GM18907 (cell line): ENCODE measurements at regions not wholly inside any gene's neighbourhood (a gene's known extent, or its start where the extent isn't known, plus 50 kb on each side); places are given as distances from the start of the nearest gene placed in this dataset.
"Not testable (repeated sequence)": the region's sequence is repeated elsewhere in the genome, so short reads cannot be mapped to it uniquely, and the experiment has no call there.

Experiments used
- ATAC-seq: cut with Tn5 transposase; IDR thresholded peaks from one replicate; pipeline ENCODE4 v1.9.1; 2021; ENCODE audit warnings: mild to moderate bottlenecking, moderate library complexity; ENCODE audit not compliant: unreplicated experiment

DNA sequence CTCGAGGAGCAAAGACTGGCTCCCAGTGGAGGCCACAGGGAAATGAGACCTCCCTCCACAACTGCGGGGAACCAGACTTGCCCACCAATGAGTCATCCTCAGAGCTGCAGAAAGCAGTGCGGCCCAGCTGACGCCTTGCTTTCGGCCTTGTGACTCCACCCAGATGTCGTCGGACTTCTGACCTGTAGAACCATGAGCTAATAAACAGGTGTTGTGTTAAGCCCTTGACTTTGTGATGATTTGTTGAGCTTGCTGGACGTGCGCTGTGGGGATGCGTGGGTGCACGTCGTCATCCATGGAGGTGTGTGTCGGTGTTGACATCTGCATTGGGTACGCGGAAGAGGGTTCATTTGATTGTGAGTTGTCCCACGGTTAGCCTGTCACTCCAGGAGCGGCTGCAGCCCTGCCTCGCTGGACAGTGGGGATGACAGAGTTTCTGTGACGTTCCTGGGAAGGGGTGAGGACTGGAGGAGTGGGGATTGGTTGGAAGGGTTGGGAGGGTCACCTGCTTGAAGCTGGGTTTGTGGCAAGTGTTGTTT, 154.1 kb downstream of the SH3BP4 start:
- ATAC-seq: no peak

DNA sequence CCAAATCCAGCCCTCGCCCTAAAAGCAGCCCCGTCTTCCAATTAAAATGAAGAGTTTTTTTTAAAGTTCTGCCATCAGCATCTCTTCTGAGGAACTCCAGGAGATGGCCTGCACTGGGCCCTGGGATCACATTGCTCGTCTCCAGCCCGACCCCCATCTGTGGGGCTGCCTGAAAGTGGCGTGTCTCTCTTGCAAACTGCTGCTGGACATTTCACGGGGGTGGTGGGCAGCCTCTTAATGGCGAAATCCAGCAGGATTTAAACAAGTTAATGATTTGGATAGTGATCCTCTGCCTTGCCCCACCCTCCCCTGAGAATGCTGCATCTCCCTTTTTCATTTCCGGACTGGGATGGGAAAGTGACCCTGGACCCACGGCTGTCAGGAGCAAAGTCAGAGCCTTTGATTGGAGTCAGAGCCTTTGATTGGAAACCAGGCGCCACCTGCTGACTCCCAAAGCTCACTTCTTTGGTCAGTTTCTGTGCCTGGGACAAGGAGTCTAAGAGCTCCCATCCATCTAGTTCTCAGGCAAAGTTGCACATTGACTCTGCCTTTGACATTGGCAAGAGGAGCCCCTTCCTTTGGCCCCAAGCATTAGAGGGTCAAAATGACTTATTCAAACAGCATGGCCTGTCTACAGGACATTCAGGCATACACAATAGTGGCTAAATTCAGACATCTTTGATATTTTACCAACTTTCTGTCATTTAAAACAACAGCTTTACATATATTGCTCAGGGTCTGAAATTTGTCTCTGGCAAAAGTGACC, 155.2 kb downstream of the SH3BP4 start:
- ATAC-seq: no peak

DNA sequence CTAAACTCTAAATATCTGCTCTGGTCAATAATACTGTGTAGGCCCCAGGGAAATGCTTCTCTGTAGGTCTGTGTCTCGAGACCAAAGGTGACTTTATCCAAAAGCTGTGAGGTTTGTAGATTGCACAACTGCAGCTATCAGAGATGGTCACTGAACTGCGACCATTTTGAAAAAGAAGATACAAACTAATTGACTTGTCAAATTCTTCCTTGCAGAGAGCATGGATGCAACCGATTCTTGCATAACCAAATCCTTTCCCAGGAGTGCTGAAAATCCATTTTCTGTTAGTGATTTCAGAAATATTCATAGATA, 155.8 kb downstream of the SH3BP4 start:
- no peak for ATAC-seq

DNA sequence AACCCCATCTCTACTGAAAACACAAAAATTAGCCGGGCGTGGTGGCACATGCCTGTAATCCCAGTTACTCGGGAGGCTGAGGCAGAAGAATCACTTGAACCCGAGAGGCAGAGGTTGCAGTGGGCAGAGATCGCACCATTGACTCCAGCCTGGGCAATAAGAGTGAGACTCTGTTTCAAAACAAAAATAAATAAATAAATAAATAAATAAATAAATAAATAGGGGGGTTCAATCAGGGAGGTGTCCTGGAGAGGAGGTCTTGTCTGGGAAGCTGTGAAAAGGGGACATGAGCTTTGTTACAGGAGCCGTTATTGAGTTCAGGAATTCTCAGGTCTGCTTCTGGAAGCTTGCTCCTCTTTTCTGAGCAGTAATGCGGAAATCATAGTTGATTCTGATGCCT, 157.7 kb downstream of the SH3BP4 start:
- ATAC-seq: not testable (repeated sequence)

DNA sequence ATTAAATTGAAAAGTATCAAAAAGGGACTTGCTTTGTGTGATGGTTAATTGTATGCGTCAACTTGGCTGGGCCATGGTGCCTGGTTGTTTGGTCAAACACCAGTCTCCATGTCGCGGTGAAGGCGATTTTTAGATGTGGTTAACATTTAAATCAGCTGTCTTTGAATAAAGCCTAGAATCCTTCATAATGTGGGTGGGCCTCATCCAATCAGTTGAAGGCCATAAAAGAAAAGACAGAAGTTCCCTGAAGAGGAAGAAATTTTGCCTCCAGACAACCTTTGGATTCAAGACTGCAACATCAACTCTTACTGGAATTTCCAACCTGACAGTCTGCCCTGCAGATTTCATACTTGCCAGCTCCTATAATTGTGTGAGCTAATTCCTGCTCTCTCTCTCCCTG, 160.5 kb downstream of the SH3BP4 start:
- no peak for ATAC-seq

DNA sequence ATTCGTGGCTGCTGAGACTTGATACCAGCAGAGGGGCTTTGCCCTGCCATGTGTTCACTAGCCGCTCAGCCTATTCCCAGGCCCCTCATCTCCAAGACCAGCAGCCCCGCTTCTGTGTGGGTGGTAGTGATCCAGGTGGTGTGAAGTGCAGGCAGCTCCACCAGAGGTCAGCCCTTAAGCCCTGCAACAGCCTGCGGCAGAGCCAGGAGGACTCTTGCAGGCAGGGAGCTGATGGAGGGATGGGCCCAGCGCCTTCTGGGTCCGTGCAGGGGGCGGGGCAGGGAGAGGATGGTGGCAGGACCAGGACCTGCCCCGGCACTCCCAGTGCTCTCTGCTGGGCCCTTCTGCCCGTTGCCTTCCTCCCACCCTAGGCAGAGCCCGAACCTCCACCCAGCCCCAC, 162.0 kb downstream of the SH3BP4 start:
- no peak for ATAC-seq

DNA sequence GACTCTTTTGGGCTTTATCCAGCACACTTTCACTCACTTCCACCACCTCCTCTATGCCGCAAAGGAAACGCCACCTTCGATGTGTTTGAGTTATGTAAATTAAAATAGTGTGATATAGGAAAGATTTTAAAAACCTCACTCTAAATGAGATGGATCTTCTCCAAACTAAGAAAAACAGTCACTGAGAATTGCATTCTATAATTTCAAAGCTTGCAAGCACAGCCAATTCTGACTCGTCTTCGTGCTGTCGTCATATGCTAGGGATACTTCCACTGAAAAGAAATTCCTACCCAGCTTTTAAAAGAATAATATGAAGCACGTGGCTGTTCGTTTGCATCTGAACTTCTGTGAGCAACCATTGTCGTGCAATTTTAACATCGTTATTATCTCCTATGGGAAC, 162.5 kb downstream of the SH3BP4 start:
- no peak for ATAC-seq

DNA sequence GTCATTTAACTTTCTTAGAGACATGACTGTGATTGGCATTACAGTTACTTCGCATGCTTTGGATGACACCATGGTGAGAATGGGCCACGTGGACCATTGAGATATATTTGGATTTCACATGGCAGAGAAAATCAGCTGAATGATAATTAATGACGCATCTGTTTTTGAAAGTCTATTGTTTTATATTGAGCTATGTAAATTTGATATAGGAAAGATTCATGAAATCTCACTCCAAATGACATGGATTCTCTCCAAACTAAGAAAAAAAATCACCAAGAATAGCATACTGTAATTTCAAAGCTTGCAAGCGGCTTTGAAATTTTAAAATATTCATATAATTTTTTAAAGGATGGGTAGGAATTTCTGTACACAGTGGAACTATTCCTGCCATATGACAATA, 163.7 kb downstream of the SH3BP4 start:
- no peak for ATAC-seq

DNA sequence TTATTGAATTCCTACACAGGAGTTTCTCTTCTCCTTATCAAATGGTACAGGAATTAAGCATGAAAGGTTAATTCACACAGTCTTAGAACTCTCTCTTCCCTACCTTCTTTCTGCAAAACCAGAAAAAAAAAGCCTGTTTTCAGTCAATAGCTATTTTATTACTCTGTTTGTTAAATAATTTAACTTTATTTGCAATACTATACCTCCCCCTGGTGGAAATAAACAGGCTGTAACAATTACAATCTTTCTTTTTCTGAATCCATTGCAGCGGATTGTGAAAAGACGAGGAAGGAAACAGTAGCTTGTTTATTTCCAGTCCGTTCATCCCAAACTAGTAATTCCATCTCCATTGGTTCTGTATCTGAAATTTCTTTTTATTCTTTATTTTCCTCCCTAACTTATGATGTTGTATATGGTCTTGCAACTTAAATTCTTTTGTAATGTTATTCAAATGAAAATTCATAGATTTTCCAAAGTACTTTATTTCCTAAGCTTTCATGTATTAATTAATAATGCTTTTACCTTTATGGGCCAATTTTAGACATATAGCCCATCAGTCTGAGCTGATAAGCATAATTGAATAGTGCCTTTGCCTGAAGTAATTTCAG, 165.2 kb downstream of the SH3BP4 start:
- ATAC-seq: no peak

DNA sequence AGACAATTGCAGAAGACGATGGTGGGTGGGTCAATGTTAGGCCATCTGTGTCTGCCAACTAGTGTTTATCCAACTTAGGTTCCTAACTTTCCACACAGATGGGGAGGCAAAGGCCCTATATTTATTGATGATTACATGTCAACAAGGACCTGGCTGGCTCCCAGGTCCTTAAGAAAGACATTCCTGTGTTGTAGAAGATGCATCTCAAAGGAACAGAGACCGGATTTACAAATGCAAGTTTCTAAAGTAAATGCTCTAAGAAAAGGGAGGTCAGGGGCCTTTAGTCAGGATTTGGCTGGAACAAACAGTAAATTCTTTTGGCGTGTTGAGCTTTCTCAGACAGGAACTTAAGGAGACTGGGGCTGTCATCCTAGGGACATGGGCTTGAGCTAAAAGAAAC, 175.0 kb downstream of the SH3BP4 start:
- no peak for ATAC-seq

DNA sequence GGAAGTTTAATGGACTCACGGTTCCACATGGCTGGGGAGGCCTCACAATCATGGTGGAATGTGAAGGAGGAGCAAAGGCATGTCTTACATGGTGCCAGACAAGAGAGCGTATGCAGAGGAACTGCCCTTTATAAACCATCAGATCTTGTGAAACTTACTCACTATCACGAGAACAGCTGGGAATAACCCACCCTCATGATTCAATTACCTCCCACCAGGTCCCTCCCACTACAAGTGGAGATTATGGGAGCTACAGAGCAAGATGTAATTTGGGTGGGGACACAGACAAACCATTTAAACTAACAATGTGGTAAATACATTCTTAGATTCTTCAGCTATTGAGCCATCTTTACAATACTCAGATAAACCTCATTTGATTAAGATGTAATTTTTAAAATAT, 176.1 kb downstream of the SH3BP4 start:
- ATAC-seq: no peak

DNA sequence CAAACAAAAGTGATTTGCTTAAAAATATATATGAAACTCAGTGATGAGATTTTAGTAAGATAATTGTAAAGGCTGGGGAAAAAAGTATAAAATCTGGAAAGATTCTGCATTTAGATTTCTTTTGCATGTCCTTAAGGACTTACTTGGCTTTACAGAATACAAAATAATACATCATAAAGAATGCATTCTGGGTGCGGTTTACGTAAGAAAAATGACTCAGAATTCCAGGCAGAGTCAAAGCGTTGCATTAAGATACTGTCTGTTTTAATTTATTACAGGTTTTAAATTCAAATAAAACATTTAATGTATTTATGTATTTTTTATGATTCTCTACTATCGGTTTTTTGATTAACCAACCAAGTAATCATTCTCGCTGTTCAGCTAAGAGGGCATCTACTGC, 178.0 kb downstream of the SH3BP4 start:
- no peak for ATAC-seq

DNA sequence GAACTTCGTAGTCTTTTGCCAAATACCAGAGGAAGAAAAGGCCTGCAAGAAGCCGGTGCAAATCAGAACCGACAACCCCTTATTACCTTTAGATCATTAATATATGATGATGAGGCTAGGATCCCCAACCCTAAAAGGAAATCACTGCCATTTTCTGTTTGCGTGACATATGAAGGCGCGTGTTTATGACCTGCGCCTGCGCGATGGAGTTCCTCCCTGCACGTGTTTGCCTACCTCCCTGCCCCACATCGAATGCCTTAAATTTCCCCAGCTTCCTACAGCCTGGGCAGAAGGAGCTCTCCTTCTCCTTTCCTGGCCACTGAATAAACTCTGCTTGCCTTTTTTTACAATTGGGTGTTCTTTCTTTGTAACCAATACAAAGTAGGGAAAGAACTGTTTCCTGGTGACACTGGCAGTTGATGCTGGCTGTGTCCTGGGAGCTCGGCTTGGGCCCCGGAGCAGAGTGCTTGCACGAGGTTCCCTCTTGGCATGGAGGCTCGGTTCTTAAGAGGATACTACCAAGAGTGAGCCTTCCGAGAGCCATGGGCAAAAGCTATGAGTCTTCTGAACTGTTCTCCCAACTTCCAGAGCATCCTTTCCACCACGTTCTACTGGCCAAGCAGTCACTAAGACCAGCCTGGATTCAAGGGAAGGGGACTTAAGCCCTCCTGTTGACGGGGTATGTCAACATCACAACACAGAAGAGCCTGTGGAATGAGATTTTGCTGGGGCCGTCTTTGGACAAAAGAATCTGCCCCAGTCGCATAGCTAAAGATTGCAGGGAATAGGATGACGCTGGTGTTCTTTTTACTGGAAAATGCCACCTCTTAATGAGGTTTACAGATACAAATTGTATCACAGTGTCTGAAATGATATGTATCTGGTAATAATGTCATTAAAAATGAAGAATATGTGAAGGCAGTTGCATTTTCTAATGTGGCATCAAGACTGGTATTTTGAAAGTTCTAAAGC, 179.8 kb downstream of the SH3BP4 start:
- ATAC-seq: no peak

DNA sequence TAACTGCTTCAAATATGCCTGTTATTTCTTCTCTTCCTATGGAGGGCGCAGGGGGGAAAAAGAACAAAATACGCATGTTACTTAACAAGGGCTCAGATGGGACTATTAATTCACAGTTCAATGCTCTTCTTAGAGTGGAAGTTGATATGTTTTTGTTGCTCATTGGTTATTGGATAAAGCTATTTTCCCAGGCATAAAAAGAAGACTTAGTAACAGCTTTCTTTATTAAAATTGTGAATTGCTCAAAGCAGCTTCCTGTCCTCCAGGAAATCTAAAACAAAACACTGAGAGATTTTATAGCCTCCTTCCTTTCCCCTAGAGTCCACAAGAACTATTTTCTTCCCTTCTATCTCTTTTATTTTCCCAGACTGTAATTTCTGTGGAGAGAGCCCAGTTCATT, 180.8 kb downstream of the SH3BP4 start:
- ATAC-seq: no peak

DNA sequence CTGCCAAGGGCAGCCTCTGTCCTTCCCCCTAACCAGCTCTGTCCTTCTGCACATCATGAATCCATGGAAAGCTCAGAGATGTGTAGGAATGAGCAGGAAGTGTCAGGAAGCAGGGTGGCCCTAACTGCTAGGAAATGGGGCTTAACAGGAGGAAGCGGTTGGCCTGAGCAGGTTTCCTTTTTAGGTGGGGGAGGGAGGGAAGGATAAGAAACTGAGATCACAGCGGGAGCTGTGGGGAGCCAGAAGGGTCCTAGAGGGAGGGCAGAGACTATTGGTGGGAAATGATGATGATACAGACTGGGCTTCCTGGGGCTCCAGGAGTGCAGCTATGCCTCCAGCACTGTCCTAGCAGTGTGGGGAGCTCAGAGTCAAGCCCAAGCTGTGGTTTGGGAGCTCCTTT, 182.0 kb downstream of the SH3BP4 start:
- no peak for ATAC-seq

DNA sequence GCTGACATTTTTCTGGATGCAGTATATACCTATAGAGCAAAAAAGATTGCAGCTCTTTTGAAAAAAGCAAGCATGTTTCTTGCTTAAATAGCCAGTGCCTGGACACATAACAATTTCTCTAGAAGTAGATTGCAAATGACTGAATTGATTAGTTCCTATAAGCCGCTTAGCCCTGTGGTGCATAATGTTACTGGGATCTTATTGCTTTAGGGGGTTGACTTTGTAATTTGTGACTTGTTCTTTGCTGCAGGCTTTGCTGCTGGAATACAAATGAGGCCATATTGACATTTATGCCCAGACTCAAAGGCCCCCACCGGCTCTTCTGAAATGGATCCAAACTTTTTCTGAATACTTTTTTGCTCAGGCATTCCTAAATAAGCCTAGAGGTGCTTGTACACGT, 182.6 kb downstream of the SH3BP4 start:
- ATAC-seq: no peak

DNA sequence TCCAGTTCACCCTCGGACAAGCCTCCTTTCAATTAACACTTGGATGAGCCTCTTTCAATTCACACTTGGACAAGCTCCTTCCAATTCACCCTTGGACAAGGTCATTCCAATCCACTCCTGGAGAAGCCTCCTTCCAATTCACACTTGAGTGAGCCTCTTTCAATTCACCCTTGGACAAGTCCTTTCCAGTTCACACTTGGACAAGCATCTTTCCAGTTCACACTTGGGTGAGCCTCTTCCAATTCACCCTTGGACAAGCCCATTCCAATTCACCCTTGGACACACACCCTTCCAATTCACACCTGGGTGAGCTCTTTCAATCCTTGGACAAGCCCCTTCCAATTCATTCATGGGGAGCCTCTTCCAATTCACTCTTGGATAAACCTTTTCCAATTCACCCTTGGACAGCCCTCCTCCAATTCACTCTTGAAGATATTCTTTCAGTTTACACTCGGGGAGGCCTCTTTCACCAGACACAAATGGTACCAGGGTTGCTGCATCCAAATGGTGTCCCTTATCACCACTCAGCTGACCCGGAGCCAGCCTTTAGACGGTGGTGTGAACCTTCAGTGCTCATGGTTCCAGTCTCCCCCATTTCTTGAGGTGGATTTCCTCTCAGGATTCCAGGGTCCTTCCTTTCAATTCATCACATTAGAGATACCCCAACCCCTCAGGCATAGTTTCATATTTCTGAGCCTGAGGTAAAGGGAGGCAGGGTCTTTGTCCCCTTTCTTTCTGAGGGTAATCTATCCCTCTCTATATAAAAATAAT, 183.6 kb downstream of the SH3BP4 start:
- ATAC-seq: no peak

DNA sequence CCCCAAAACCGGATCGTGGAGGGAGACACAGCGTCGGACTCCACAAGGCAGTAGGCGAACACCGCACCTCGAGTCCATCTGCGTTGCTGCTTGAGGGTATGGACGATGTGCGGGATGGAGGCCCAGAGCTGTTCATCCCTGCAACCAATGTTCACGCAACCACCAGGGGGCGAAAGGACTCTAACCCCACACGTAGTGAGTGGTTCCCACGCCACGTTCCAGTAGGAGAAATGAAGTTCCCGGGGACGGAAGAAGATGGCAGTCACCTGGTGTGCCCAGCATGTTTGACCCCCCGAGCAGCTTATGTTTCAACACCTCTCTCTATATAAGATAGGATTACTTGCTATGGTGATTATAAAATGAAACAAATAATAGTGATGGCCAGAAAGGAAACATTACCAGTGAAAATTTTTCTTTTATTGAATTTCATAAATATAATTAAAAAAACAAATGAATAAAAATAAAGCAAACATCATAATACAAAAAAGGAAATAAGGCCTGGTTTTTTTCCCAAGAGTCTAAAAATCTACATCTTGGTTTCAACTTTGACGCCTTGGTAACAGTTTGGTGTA, 184.3 kb downstream of the SH3BP4 start:
- ATAC-seq: no peak

DNA sequence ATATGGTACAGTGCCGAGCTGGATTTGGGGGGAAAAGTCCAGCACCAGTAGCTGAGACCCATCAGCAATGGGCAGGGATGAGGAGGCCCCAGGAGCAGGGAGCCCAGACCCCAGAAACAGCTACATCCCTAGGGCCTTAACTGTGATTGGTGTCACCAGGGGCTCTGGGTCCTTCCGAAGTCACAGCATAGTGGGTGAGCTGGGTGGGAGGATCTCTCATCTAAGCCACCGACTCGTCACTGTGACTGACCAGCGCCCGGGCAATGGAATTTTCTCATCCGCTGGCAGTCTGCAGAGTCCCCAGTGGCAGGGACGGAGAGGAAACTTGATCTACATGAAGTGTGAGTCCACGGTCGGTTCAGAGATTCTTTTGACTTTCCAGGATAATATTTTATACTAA, 186.5 kb downstream of the SH3BP4 start:
- ATAC-seq: no peak

DNA sequence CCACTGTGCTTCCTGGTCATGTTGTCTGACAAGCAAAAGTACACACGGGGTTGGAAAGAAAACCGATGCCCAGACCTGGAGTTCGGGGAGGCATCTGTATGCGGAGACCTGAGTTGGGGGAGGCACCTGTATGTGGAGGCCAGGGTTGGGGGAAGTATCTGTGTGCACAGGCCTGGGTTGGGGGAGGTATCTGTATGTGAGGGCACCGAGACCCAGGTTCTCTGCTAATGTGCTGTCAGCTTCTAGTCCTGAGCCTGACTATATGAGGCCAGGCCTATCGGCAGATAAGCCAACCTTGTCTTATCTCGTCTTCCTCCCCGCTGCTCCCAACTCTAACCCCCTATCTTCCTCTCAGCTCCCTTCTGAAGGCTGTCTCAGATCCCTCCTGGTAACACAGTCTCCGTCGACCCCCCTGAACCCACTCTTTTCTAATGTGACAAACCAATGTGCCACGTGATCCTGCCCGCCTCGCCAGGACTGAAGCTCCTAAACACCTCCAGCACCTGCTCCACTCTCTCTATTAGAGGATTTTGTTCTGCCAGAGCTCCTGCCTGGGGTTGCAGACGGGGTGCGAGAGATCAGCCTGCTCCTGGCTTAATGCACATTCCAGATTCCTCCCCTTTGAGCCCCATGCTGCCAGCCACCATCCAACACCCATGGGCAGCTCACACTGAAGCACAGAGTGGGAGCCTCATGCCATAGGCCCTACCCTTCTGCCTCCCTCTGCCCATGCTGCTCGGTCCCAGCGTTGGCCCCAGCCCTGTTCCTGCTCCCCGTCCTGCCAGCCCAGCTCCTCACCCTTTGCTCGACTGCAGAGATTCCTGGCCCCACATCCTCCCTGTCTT, 188.4 kb downstream of the SH3BP4 start:
- ATAC-seq: no peak
